Neural crest cell (in vitro differentiated cells): ENCODE measurements at regions not wholly inside any gene's neighbourhood (a gene's known extent, or its start where the extent isn't known, plus 50 kb on each side); places are given as distances from the start of the nearest gene placed in this dataset.

Experiments
- DNase-seq: peaks from one replicate; pipeline ENCODE4 v3.0.0; 2021; ENCODE audit warnings: low read depth, mixed read lengths, low spot score
- H3K27ac Mint-ChIP-seq: one replicate; pipeline ENCODE4 v1.8.0; 2021; ENCODE audit warnings: mild to moderate bottlenecking, mixed read lengths; ENCODE audit not compliant: unreplicated experiment
- H3K27me3 Mint-ChIP-seq: 2 replicates; pipeline ENCODE4 v1.8.0; 2021; ENCODE audit warnings: low read depth, mild to moderate bottlenecking, mixed read lengths
- H3K36me3 Mint-ChIP-seq: 2 replicates; pipeline ENCODE4 v1.8.0; 2021; ENCODE audit warnings: low read depth, mild to moderate bottlenecking, mixed read lengths
- H3K4me1 Mint-ChIP-seq: 2 replicates; pipeline ENCODE4 v1.8.0; 2021; ENCODE audit warnings: mixed read lengths
- H3K4me3 Mint-ChIP-seq: one replicate; pipeline ENCODE4 v1.8.0; 2021; ENCODE audit warnings: mild to moderate bottlenecking, mixed read lengths
- H3K9me3 Mint-ChIP-seq: 2 replicates; pipeline ENCODE4 v1.8.0; 2021; ENCODE audit warnings: mixed read lengths
- CTCF ChIP-seq: fragments of 200-600 bp; sonication (generic); conservative IDR thresholded peaks from 2 replicates; pipeline ENCODE4 v1.5.0; 2021; ENCODE audit warnings: antibody characterized with exemption, mild to moderate bottlenecking

- no peak overlapping the region for H3K4me3 Mint-ChIP-seq
- peaks cover 8% of the 10 kb centered on the region for H3K4me1 Mint-ChIP-seq
Measured at GRCh38 chr4:25525896-25526295, 129.8 kb upstream of the SLC34A2 start.

GRCh38 chr4:25527034-25527433, 128.6 kb upstream of the SLC34A2 start:
- H3K4me1 Mint-ChIP-seq, result peaks cover 8% of the 10 kb centered on the region
- H3K36me3 Mint-ChIP-seq, result no peaks in the 10 kb centered on the region
- H3K4me3 Mint-ChIP-seq, result no peak overlapping the region
- H3K9me3 Mint-ChIP-seq, result peaks cover 2% of the 10 kb centered on the region
- TF ChIP-seq CTCF, result no peak
- no peak overlapping the region for H3K27ac Mint-ChIP-seq
- no peak for DNase-seq
- no peaks in the 10 kb centered on the region for H3K27me3 Mint-ChIP-seq

More at GRCh38 chr4:25525896-25526295, 129.8 kb upstream of the SLC34A2 start:
- DNase-seq, result no peak
- TF ChIP-seq CTCF, result no peak
- Mint-ChIP-seq H3K27ac (no peak overlapping the region), H3K36me3 (no peaks in the 10 kb centered on the region), H3K9me3 (no peaks in the 10 kb centered on the region), H3K27me3 (no peaks in the 10 kb centered on the region)

GRCh38 chr4:25528391-25528790, 127.3 kb upstream of the SLC34A2 start:
- TF ChIP-seq CTCF, result no peak
- Mint-ChIP-seq H3K27me3 (no peaks in the 10 kb centered on the region), H3K9me3 (peaks cover 2% of the 10 kb centered on the region), H3K4me1 (peaks cover 8% of the 10 kb centered on the region), H3K4me3 (no peak overlapping the region), H3K27ac (no peak overlapping the region), H3K36me3 (no peaks in the 10 kb centered on the region)
- DNase-seq, result no peak

- no peaks in the 10 kb centered on the region for H3K36me3 Mint-ChIP-seq
- no peaks in the 10 kb centered on the region for H3K27me3 Mint-ChIP-seq
- H3K27ac Mint-ChIP-seq, result no peak overlapping the region
- no peak for DNase-seq
- TF ChIP-seq CTCF, result peak; percentile 46
- no peak overlapping the region for H3K4me3 Mint-ChIP-seq
- H3K9me3 Mint-ChIP-seq, result peaks cover 2% of the 10 kb centered on the region
- peaks cover 17% of the 10 kb centered on the region for H3K4me1 Mint-ChIP-seq
Measured at GRCh38 chr4:25531272-25531671, 124.4 kb upstream of the SLC34A2 start.

- DNase-seq, result no peak
- Mint-ChIP-seq H3K27me3 (no peaks in the 10 kb centered on the region), H3K36me3 (no peaks in the 10 kb centered on the region), H3K9me3 (peaks cover 2% of the 10 kb centered on the region), H3K27ac (no peak overlapping the region), H3K4me1 (peaks cover 25% of the 10 kb centered on the region), H3K4me3 (no peak overlapping the region)
- no peak for TF ChIP-seq CTCF
Measured at GRCh38 chr4:25532591-25532990, 123.1 kb upstream of the SLC34A2 start.

GRCh38 chr4:25533256-25533655, 122.4 kb upstream of the SLC34A2 start:
- H3K4me1 Mint-ChIP-seq, result peaks cover 25% of the 10 kb centered on the region
- peaks cover 2% of the 10 kb centered on the region for H3K9me3 Mint-ChIP-seq
- H3K36me3 Mint-ChIP-seq, result no peaks in the 10 kb centered on the region
- no peak for DNase-seq
- no peak overlapping the region for H3K27ac Mint-ChIP-seq
- H3K27me3 Mint-ChIP-seq, result no peaks in the 10 kb centered on the region
- no peak overlapping the region for H3K4me3 Mint-ChIP-seq
- TF ChIP-seq CTCF, result no peak
